ENCODE measurements at regions not wholly inside any gene's neighbourhood (a gene's known extent, or its start where the extent isn't known, plus 50 kb on each side); places are given as distances from the start of the nearest gene placed in this dataset.

GRCh38 chr4:23333946-23334878 is 555.6 kb downstream of the PPARGC1A start:
- no peak for DNase-seq

- DNase-seq = no peak
Measured at GRCh38 chr4:23333556-23333945, 556.3 kb downstream of the PPARGC1A start.

GRCh38 chr4:23332313-23332712 is 557.5 kb downstream of the PPARGC1A start:
- DNase-seq = no peak

DNA sequence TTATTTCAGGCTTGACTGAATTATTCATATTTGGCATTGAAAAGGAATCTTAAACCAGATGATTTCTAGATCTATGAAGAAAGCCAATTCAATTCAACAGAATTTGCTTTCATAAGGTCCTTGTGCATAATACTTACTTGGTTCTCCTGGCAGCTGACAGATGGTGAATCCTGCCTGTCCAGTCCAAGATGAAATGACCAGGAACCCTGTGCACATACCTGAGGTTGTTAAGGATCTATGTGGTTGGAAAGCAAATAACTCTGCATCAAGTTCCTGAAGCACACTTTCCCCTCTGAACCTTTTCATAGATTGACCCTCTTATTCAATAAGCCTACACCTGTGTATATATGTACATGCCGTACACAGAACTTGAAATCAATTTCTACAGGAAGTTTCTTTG is 562.7 kb downstream of the PPARGC1A start:
- DNase-seq = no peak

DNA sequence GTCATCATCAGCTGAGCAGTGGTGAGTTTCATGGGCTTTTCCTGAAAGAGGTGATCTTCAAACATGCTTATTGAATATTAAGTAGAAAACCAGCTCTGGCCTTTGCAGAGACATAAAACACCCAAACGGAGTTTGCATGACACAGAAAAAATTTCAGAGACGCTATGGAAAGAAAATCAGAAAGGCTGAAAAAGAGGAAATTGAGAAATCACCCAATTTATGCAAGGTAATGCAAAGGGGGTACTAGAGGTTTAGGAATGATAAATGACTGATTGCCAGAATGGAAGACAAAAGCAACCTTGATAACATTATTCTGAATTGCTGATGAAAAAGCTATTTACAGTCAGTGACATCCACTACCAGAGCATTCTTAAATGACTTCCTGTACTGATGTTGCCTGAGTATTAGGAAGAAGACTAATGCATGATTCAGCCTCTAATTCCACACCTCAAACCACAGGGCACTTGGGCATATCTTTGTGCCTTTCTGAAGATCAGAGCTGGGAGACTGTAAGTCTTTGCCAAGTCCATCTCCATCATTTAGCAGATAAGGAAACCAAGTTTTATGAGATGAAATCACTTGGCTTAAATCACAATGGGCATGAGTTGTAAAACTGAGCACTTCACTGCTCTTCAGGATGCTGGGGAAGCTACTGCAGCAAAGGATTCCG is 565.7 kb downstream of the PPARGC1A start:
- DNase-seq = no peak

GRCh38 chr4:23323436-23323835 is 566.4 kb downstream of the PPARGC1A start:
- no peak for DNase-seq

DNA sequence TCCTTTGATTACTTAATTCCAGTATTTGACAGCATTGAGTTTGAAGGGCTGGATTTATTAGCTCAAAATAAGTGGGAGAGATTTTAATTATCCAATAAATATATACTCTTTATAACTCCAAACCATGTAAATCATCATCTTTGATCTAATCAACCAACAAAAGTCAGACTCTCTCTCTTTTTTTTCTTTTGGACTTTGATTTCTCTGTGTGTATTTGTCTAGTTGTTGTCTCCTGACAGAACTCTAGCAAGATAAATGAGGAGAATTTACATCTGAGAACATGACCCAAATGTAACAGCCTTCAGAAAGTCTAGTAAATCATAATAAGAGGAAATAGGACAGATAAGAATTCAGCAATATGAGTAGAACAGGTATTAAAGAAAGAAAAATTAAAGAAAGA is 567.1 kb downstream of the PPARGC1A start:
- no peak for DNase-seq

DNA sequence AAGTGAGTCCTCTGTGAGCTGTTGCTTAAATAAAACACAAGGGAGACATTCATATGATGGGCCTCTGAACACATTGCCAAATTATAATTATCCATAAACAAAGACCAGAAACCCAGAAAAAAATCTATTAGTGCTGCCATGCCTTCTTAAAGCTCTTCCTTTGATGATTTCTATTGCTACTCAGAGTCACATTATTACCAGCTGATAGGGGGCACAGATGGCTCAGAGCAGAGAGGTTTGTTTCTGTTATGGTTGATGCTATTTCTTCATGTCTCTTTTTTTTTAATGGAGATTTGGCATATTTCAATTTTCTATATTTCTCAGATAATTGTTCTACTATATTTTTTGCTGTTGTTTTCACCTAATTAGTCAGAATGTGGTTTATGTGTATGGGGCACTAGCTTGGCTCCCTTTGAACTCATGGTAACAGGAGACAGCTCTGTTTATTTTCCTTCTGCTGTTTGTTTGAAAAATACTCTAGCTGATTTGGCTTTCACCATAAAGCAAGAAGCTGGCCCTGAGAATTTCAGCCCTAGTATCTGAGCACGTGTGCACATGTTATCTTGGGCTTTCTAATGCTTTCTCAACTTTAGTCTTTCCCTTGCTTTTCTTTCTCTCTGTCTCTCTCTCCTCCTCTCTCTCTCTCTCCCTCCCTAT is 568.8 kb downstream of the PPARGC1A start:
- DNase-seq = no peak

DNA sequence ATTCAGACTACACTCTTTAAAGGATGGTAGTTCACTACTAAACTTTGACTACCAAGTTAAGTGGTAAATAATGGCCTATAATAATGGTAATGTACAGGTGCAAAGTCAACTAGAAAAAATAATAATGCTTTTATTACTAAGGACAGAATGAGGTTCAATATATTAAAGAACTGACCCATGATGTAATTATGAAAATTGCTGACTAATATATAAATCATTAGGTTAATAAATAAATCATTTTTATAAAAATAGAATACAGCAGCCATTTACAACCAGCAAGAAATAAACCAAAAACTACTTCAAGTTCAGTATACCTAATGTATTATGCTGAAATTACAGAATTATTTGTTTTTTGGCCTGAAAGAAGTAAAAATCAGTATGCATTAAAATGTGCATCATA is 577.2 kb downstream of the PPARGC1A start:
- no peak for DNase-seq

GRCh38 chr4:23311983-23312382 is 577.9 kb downstream of the PPARGC1A start:
- DNase-seq = no peak

DNA sequence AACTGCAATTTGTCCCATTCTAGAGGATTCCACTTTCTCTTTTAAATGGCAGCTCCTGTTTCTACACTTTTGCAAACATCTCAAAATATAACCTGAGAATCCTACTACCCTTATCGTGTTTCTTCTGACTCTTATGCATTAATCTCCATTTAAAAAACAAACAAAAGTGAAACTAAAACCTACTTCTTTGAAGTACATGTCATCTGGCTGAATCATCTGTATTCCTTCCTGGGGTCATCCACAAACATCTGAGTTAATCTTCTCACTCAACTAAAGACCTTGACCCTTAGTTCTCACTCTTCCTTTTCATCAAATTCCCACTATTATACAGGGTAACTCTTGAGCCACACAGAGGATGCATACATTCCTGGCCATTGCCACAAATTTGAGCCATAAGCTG is 584.8 kb downstream of the PPARGC1A start:
- no peak for DNase-seq

GRCh38 chr4:23298371-23298770 is 591.5 kb downstream of the PPARGC1A start:
- DNase-seq = no peak

DNA sequence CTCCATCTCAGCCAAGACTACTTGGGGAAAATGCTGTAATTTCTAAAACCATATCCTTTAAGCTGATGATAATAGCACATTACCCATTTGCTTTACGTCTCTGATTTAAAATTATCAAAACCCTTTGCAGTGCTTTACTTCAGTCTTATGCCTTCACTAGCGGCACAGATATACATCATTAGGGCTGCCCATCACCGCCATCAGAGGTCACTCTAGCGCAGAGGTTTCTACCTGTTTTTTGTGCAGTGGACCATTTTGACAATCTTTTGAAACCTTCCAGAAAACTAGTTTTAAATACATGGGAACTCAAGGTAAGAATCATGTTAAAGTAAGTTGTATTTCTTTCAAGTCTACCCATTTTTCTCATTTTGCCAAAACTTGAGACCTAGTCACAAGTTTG is 592.5 kb downstream of the PPARGC1A start:
- no peak for DNase-seq

- DNase-seq = no peak
Measured at GRCh38 chr4:23291139-23291538, 598.4 kb downstream of the GBA3 start.

DNA sequence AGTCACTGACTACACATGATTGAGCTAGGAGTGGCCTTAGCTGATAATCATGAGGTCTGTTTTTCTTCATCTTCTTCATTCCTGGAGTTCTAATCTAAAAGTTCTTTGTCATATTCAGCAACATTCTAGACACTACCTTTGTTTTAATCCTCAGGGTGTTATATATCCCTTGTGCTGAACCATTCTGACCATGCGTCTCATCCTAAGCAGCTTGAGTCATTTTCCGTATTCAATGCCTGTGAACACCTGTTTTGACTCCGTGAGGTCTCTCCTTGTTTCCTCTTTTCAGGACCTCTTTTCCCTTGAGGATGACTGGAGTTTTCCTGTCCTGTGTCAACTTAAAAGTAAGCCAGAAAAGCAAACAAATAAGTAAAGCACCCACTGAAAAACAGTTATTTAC is 597.9 kb downstream of the GBA3 start:
- no peak for DNase-seq

- no peak for DNase-seq
Measured at GRCh38 chr4:23279377-23279986, 586.7 kb downstream of the GBA3 start.

GRCh38 chr4:23278845-23279244 is 586.1 kb downstream of the GBA3 start:
- DNase-seq = no peak

GRCh38 chr4:23276076-23276475 is 583.3 kb downstream of the GBA3 start:
- DNase-seq = no peak

GRCh38 chr4:23269566-23269965 is 576.8 kb downstream of the GBA3 start:
- DNase-seq = no peak

GRCh38 chr4:23268072-23268771 is 575.5 kb downstream of the GBA3 start:
- DNase-seq = no peak

DNA sequence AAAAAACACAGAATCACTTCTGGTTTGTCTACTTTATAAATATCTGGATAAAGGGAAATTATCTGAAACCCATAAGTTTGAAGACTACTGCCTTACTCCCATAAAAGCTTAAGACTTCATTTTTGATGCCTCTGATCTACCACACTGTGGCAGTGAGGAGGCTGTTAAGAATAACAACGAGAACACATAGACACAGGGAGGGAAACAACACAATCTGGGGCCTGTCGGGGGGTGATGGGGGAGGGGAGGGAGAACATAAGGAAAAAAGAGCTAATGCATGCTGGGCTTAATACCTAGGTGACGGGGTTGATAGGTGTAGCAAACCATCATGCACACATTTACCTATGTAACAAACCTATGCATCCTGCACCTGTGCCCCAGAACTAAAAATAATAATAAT is 573.7 kb downstream of the GBA3 start:
- no peak for DNase-seq

- DNase-seq = no peak
Measured at GRCh38 chr4:23260511-23260910, 567.8 kb downstream of the GBA3 start.

Measured in occipital lobe (tissue), 1 donor.